ENCODE measurements at regions not wholly inside any gene's neighbourhood (a gene's known extent, or its start where the extent isn't known, plus 50 kb on each side); places are given as distances from the start of the nearest gene placed in this dataset.
"Not testable (repeated sequence)": the region's sequence is repeated elsewhere in the genome, so short reads cannot be mapped to it uniquely, and the experiment has no call there.

- Mint-ChIP-seq H3K4me3 (no peak overlapping the region), H3K27me3 (no peaks in the 10 kb centered on the region), H3K36me3 (ENCODE audit: low read depth) (no peaks in the 10 kb centered on the region), H3K4me1 (no peaks in the 10 kb centered on the region), H3K9me3 (peaks cover 4% of the 10 kb centered on the region), H3K27ac (no peak overlapping the region)
- ChIA-PET POLR2A (no interaction called here), CTCF (no interaction called here)
- no peak for DNase-seq
Measured at GRCh38 chr7:86149024-86149665, 494.6 kb upstream of the GRM3 start.

- Mint-ChIP-seq H3K27ac (no peak overlapping the region), H3K27me3 (no peaks in the 10 kb centered on the region), H3K4me1 (no peaks in the 10 kb centered on the region), H3K36me3 (ENCODE audit: low read depth) (no peaks in the 10 kb centered on the region), H3K4me3 (no peak overlapping the region), H3K9me3 (peaks cover 4% of the 10 kb centered on the region)
- POLR2A ChIA-PET: no interaction called here
- DNase-seq: no peak
- CTCF ChIA-PET: no interaction called here
Measured at GRCh38 chr7:86148501-86148900, 495.2 kb upstream of the GRM3 start.

- Mint-ChIP-seq H3K4me1 (no peaks in the 10 kb centered on the region), H3K9me3 (peaks cover 1% of the 10 kb centered on the region)
- POLR2A ChIA-PET: no interaction called here
Measured at GRCh38 chr7:86137343-86137742, 506.4 kb upstream of the GRM3 start.

GRCh38 chr7:86130268-86130667 is 513.4 kb upstream of the GRM3 start:
- no peak for DNase-seq
- Mint-ChIP-seq H3K27ac (no peak overlapping the region), H3K36me3 (ENCODE audit: low read depth) (no peaks in the 10 kb centered on the region), H3K4me3 (no peak overlapping the region), H3K4me1 (no peaks in the 10 kb centered on the region), H3K27me3 (no peaks in the 10 kb centered on the region), H3K9me3 (no peaks in the 10 kb centered on the region)
- POLR2A ChIA-PET: no interaction called here
- CTCF ChIA-PET: no interaction called here

More at GRCh38 chr7:86137343-86137742, 506.4 kb upstream of the GRM3 start:
- CTCF ChIA-PET: no interaction called here
- no peak for DNase-seq
- H3K36me3 Mint-ChIP-seq (ENCODE audit: low read depth): no peaks in the 10 kb centered on the region
- no peak overlapping the region for H3K27ac Mint-ChIP-seq
- no peaks in the 10 kb centered on the region for H3K27me3 Mint-ChIP-seq
- H3K4me3 Mint-ChIP-seq: no peak overlapping the region

- H3K4me1 Mint-ChIP-seq: no peaks in the 10 kb centered on the region
- DNase-seq: no peak
- ChIA-PET CTCF (no interaction called here), POLR2A (no interaction called here)
- H3K27me3 Mint-ChIP-seq: no peaks in the 10 kb centered on the region
- no peaks in the 10 kb centered on the region for H3K36me3 Mint-ChIP-seq (ENCODE audit: low read depth)
- H3K4me3 Mint-ChIP-seq: no peak overlapping the region
- H3K9me3 Mint-ChIP-seq: no peaks in the 10 kb centered on the region
- no peak overlapping the region for H3K27ac Mint-ChIP-seq
Measured at GRCh38 chr7:86123476-86123875, 520.2 kb upstream of the GRM3 start.

- no peaks in the 10 kb centered on the region for H3K27me3 Mint-ChIP-seq
- H3K27ac Mint-ChIP-seq: no peak overlapping the region
- CTCF ChIA-PET: no interaction called here
- H3K4me1 Mint-ChIP-seq: no peaks in the 10 kb centered on the region
- H3K4me3 Mint-ChIP-seq: no peak overlapping the region
- no peaks in the 10 kb centered on the region for H3K36me3 Mint-ChIP-seq (ENCODE audit: low read depth)
- DNase-seq: no peak
- H3K9me3 Mint-ChIP-seq: peaks cover 8% of the 10 kb centered on the region
- POLR2A ChIA-PET: no interaction called here
Measured at GRCh38 chr7:86094166-86094669, 549.5 kb upstream of the GRM3 start.

GRCh38 chr7:86091369-86091768 is 552.3 kb upstream of the GRM3 start:
- ChIA-PET POLR2A (no interaction called here), CTCF (no interaction called here)
- Mint-ChIP-seq H3K27ac (no peak overlapping the region), H3K36me3 (ENCODE audit: low read depth) (no peaks in the 10 kb centered on the region), H3K9me3 (peaks cover 14% of the 10 kb centered on the region), H3K4me3 (no peak overlapping the region), H3K4me1 (no peaks in the 10 kb centered on the region), H3K27me3 (no peaks in the 10 kb centered on the region)
- no peak for DNase-seq

- no peaks in the 10 kb centered on the region for H3K36me3 Mint-ChIP-seq (ENCODE audit: low read depth)
- no peak overlapping the region for H3K27ac Mint-ChIP-seq
- no peak overlapping the region for H3K4me3 Mint-ChIP-seq
- ChIA-PET CTCF (no interaction called here), POLR2A (no interaction called here)
- no peaks in the 10 kb centered on the region for H3K4me1 Mint-ChIP-seq
- no peaks in the 10 kb centered on the region for H3K27me3 Mint-ChIP-seq
- peaks cover 14% of the 10 kb centered on the region for H3K9me3 Mint-ChIP-seq
- DNase-seq: no peak
Measured at GRCh38 chr7:86089455-86089854, 554.3 kb upstream of the GRM3 start.

- H3K4me1 Mint-ChIP-seq; DNase-seq; POLR2A ChIA-PET; H3K4me3 Mint-ChIP-seq; H3K27ac Mint-ChIP-seq; CTCF ChIA-PET; H3K27me3 Mint-ChIP-seq; H3K36me3 Mint-ChIP-seq (ENCODE audit: low read depth): not testable (repeated sequence)
- H3K9me3 Mint-ChIP-seq: peaks cover 12% of the 10 kb centered on the region
Measured at GRCh38 chr7:86064572-86064971, 579.1 kb upstream of the GRM3 start.

GRCh38 chr7:86058649-86059048 is 585.1 kb upstream of the GRM3 start:
- Mint-ChIP-seq H3K4me1 (no peaks in the 10 kb centered on the region), H3K27me3 (no peaks in the 10 kb centered on the region), H3K9me3 (peaks cover 45% of the 10 kb centered on the region), H3K4me3 (no peak overlapping the region), H3K36me3 (ENCODE audit: low read depth) (no peaks in the 10 kb centered on the region), H3K27ac (no peak overlapping the region)
- ChIA-PET POLR2A (no interaction called here), CTCF (no interaction called here)
- no peak for DNase-seq

- no peak for DNase-seq
- ChIA-PET CTCF (no interaction called here), POLR2A (no interaction called here)
- Mint-ChIP-seq H3K4me1 (no peaks in the 10 kb centered on the region), H3K27ac (no peak overlapping the region), H3K36me3 (ENCODE audit: low read depth) (no peaks in the 10 kb centered on the region), H3K27me3 (no peaks in the 10 kb centered on the region), H3K9me3 (peaks cover 11% of the 10 kb centered on the region), H3K4me3 (no peak overlapping the region)
Measured at GRCh38 chr7:86050918-86051317, 592.8 kb upstream of the GRM3 start.

GRCh38 chr7:86049910-86050309 is 593.8 kb upstream of the GRM3 start:
- H3K9me3 Mint-ChIP-seq: peaks cover 7% of the 10 kb centered on the region
- no peaks in the 10 kb centered on the region for H3K27me3 Mint-ChIP-seq
- H3K4me3 Mint-ChIP-seq: no peak overlapping the region
- ChIA-PET CTCF (no interaction called here), POLR2A (no interaction called here)
- H3K27ac Mint-ChIP-seq: no peak overlapping the region
- no peak for DNase-seq
- H3K36me3 Mint-ChIP-seq (ENCODE audit: low read depth): no peaks in the 10 kb centered on the region
- no peaks in the 10 kb centered on the region for H3K4me1 Mint-ChIP-seq

GRCh38 chr7:86045197-86045596 is 598.5 kb upstream of the GRM3 start:
- H3K4me3 Mint-ChIP-seq; H3K4me1 Mint-ChIP-seq; H3K36me3 Mint-ChIP-seq (ENCODE audit: low read depth); CTCF ChIA-PET; H3K27ac Mint-ChIP-seq; POLR2A ChIA-PET; H3K27me3 Mint-ChIP-seq; DNase-seq: not testable (repeated sequence)
- H3K9me3 Mint-ChIP-seq: peaks cover 18% of the 10 kb centered on the region

- H3K36me3 Mint-ChIP-seq (ENCODE audit: low read depth): no peaks in the 10 kb centered on the region
- ChIA-PET POLR2A (no interaction called here), CTCF (no interaction called here)
- H3K27ac Mint-ChIP-seq: no peak overlapping the region
- H3K4me3 Mint-ChIP-seq: no peak overlapping the region
- H3K4me1 Mint-ChIP-seq: no peaks in the 10 kb centered on the region
- H3K27me3 Mint-ChIP-seq: no peaks in the 10 kb centered on the region
- peaks cover 5% of the 10 kb centered on the region for H3K9me3 Mint-ChIP-seq
- no peak for DNase-seq
Measured at GRCh38 chr7:86025807-86026206, 617.9 kb upstream of the GRM3 start.

All from activated CD4-positive, alpha-beta T cell treated with anti-CD3 and anti-CD28 coated beads, Interleukin-2, amount 10 ng/mL, durations not matched to agents 7 days and 5 days (primary cell).